Ishikawa (cell line): ENCODE measurements at regions not wholly inside any gene's neighbourhood (a gene's known extent, or its start where the extent isn't known, plus 50 kb on each side); places are given as distances from the start of the nearest gene placed in this dataset.

Source experiments
- CEBPB ChIP-seq: IDR thresholded peaks from 2 replicates; pipeline ENCODE4 v1.6.1; 2012
- CREB1 ChIP-seq: IDR thresholded peaks from 2 replicates; pipeline ENCODE4 v1.6.1; 2012; ENCODE audit warnings: low read depth
- EGR1 ChIP-seq: IDR thresholded peaks from 2 replicates; pipeline ENCODE4 v1.6.1; 2012
- EP300 ChIP-seq: IDR thresholded peaks from 2 replicates; pipeline ENCODE4 v1.6.1; 2012; ENCODE audit warnings: borderline replicate concordance
- FOXM1 ChIP-seq: IDR thresholded peaks from 2 replicates; pipeline ENCODE4 v1.6.1; 2012; ENCODE audit warnings: low read depth, borderline replicate concordance
- MAX ChIP-seq: IDR thresholded peaks from 2 replicates; pipeline ENCODE4 v1.6.1; 2012
- NFIC ChIP-seq: IDR thresholded peaks from 2 replicates; pipeline ENCODE4 v1.6.1; 2012
- RAD21 ChIP-seq: IDR thresholded peaks from 2 replicates; pipeline ENCODE4 v1.6.1; 2012; ENCODE audit warnings: low read depth
- TAF1 ChIP-seq: IDR thresholded peaks from 2 replicates; pipeline ENCODE4 v1.6.1; 2012; ENCODE audit warnings: low read depth, mild to moderate bottlenecking
- TCF12 ChIP-seq: IDR thresholded peaks from 2 replicates; pipeline ENCODE4 v1.6.1; 2012; ENCODE audit warnings: low read depth
- TEAD4 ChIP-seq: IDR thresholded peaks from 2 replicates; pipeline ENCODE4 v1.6.1; 2012
- USF1 ChIP-seq: IDR thresholded peaks from 2 replicates; pipeline ENCODE4 v1.6.1; 2012
- YY1 ChIP-seq: IDR thresholded peaks from 2 replicates; pipeline ENCODE4 v1.6.1; 2012; ENCODE audit warnings: low read depth
- ZBTB7A ChIP-seq: IDR thresholded peaks from 2 replicates; pipeline ENCODE4 v1.6.1; 2012; ENCODE audit warnings: low read depth
- TF ChIP-seq, protein P1 (sequence below): IDR thresholded peaks from 2 replicates; pipeline ENCODE4 v1.6.1; 2012; ENCODE audit warnings: low read depth, mild to moderate bottlenecking

DNA sequence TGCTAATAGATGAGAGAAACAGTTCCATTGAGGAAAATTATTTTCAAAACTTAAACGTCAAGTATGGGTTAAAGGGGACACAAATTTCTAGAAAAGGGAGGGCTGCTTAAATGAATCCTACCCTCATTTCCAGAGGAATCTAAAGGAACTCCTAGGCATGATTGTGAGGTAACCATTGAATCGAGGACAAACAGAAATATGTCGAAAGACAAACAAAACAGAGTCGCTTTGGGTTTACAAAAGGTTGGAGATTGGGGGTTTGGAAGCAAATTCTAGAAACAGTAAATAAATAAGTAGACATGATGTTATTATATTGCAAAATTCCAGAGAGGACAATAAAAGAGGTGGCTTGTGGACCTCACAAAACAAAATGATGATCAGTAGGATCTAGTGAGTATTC is 173.1 kb downstream of the FTCDNL1 start:
- TF ChIP-seq RAD21 (no peak), ZBTB7A (no peak), YY1 (no peak), MAX (no peak), TAF1 (no peak), EP300 (no peak), USF1 (no peak), TEAD4 (no peak), CREB1 (no peak), EGR1 (no peak)
- TF ChIP-seq, protein P1, sequence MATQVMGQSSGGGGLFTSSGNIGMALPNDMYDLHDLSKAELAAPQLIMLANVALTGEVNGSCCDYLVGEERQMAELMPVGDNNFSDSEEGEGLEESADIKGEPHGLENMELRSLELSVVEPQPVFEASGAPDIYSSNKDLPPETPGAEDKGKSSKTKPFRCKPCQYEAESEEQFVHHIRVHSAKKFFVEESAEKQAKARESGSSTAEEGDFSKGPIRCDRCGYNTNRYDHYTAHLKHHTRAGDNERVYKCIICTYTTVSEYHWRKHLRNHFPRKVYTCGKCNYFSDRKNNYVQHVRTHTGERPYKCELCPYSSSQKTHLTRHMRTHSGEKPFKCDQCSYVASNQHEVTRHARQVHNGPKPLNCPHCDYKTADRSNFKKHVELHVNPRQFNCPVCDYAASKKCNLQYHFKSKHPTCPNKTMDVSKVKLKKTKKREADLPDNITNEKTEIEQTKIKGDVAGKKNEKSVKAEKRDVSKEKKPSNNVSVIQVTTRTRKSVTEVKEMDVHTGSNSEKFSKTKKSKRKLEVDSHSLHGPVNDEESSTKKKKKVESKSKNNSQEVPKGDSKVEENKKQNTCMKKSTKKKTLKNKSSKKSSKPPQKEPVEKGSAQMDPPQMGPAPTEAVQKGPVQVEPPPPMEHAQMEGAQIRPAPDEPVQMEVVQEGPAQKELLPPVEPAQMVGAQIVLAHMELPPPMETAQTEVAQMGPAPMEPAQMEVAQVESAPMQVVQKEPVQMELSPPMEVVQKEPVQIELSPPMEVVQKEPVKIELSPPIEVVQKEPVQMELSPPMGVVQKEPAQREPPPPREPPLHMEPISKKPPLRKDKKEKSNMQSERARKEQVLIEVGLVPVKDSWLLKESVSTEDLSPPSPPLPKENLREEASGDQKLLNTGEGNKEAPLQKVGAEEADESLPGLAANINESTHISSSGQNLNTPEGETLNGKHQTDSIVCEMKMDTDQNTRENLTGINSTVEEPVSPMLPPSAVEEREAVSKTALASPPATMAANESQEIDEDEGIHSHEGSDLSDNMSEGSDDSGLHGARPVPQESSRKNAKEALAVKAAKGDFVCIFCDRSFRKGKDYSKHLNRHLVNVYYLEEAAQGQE: no peak

DNA sequence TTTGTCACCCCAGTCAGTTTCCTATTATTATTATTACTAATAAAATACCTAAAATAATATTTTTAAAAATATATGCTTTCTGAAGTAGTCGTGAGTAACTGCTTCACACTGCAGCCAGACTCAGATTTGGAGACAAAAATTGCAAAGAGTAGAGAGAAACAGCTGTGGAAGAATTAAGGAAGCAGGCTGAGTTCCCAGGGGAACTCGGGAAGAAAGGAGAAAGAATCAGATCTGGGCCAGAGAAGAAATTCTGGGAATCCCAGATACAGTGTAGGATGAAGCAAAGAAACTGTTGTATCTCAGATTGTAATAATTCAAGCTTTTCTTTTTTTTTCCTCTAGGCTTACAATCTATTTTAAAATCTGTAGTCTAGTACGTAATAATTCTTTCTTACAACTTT is 182.3 kb downstream of the FTCDNL1 start:
- TF ChIP-seq EGR1 (no peak), ZBTB7A (no peak), EP300 (no peak), USF1 (no peak), YY1 (no peak), CREB1 (no peak), FOXM1 (no peak), MAX (no peak), TAF1 (no peak), TEAD4 (no peak), RAD21 (no peak), CEBPB (no peak), NFIC (no peak), TCF12 (no peak)
- TF ChIP-seq, protein P1: no peak

- TF ChIP-seq CREB1 (no peak), TCF12 (no peak), USF1 (no peak), EP300 (no peak), EGR1 (no peak)
Observed at GRCh38 chr2:199663157-199663556, 187.8 kb downstream of the FTCDNL1 start.

GRCh38 chr2:199662255-199662654 is 188.7 kb downstream of the FTCDNL1 start:
- TF ChIP-seq RAD21 (no peak), MAX (no peak), CEBPB (no peak), FOXM1 (no peak), NFIC (no peak), TCF12 (no peak), EP300 (no peak), TEAD4 (no peak), EGR1 (no peak), CREB1 (no peak), USF1 (no peak), TAF1 (no peak)
- TF ChIP-seq, protein P1: no peak
